Frontal cortex (tissue), 3 donors: ENCODE measurements at regions not wholly inside any gene's neighbourhood (a gene's known extent, or its start where the extent isn't known, plus 50 kb on each side); places are given as distances from the start of the nearest gene placed in this dataset.

Source experiments
- DNase-seq, 2 donors: peaks; one replicate each; pipeline ENCODE4 v3.0.0; 2012; ENCODE audit warnings: low spot score in 2 of 2
- FAIRE-seq: peaks from 2 replicates; lab custom pipeline; 2012; peaks lifted over from hg19 to GRCh38; lab: Jason Lieb, UNC
- donor health status: control.
- donor health status: control.
- donor health status: control.

DNA sequence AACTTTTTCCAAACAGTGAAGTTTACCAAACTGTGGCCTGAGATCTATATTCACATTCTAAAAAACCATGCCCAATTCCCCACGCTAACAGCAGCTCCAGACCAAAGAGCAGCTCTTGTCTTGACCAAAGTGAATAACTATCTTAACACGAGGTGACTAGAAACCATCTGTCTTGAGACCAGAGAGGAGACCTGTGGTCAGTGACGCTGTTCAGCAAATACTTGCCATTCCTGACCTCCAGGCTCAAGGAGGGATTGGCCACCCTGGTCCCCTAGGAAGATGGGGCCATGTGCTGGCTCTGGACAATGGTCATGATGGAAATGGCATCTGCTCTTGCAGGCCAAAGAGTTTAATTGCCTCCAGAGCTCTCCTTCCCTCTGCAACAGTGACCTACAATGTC is 104.4 kb upstream of the CD93 start:
- DNase-seq (no peak), FAIRE-seq (no peak)

DNA sequence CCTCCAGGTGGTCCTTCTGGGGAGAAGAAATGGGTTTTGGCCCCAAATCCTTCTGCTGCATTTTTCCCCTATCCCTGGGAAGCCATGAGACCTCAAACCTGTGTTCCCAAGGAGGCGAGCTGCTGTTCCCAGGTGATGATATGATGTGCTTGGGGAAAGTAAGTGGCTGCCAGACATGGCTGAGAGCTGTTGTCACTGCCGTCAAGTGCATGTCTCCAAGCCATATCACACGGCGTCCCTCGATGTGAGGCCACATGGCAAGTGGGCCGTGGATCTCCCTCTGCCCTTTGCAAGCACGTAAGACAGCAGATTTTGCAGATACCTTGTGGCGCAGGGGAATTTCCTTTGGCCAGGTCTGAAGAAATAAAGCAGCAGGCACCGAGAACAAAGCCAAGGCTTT is 103.7 kb upstream of the CD93 start:
- DNase-seq (no peak), FAIRE-seq (no peak)

DNA sequence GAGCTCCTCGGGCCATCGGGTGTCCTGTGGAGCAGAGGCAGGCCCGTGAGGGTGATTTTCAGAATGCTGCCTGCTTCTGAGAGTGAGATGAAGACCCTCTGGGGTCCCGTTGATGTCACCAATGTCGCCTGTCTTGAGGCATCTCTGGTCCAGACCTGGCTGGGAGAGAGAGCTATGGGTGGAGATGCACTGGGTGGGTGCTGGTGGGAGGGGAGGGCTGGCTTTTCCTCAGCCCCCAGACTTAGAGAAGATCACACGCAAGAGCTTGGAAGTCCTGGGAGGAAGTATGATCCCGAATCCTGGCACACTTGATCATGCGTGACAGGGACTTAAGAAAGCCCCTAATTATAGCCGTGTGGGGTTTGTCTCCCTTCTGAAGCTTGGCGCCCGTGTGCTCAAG is 103.2 kb upstream of the CD93 start:
- no peak for DNase-seq
- FAIRE-seq: no peak

DNA sequence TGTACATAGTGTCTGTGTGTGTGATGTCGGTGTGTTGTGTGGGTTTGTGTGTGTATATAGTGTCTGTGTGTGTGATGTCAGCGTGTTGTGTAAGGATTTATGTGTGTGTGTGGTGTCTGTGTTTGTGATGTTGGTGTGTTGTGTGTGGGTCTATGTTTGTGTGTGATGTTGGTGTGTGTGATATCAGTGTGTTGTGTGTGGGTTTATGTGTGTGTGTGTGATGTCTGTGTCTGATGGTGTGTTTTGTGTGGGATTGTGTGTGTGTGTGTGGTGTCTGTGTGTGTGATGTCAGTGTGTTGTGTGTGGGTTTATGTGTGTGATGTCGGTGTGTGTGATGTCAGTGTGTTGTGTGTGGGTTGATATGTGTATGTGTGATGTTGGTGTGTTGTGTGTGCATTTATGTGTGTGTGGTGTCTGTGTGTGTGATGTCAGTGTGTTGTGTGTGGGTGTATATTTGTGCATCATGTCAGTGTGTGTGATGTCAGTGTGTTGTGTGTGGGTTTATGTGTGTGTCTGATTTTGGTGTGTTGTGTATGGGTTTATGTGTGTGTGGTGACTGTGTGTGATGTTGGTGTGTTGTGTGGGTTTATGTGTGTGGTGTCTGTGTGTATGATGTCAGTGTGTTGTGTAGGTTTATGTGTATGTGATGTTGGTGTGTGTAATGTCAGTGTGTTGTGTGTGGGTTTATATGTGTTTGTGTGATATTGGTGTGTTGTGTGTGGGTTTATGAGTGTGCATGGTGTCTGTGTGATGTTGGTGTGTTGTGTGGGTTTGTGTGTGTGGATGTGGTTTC is 102.4 kb upstream of the CD93 start:
- no peak for FAIRE-seq
- DNase-seq: no peak

DNA sequence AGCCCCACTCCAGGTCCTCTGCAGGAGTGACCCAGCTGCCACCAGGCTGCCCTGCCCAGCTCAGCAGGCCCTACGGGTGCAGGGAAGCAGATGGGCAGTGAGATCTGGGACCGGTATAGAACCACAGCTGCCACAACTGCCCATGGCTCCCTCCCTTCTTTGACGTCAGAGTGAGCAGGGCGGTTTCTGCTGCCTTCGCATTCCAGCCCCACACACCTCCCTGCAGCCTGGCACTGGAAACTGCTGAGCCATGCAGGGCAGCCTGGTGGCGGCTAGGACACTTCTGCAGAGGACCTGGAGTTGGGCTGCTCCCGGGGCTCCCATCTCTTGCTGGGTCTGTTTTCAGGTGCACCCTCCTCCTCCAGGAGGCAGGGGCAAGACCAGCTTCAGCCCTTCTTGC is 101.6 kb upstream of the CD93 start:
- DNase-seq (no peak), FAIRE-seq (no peak)

DNA sequence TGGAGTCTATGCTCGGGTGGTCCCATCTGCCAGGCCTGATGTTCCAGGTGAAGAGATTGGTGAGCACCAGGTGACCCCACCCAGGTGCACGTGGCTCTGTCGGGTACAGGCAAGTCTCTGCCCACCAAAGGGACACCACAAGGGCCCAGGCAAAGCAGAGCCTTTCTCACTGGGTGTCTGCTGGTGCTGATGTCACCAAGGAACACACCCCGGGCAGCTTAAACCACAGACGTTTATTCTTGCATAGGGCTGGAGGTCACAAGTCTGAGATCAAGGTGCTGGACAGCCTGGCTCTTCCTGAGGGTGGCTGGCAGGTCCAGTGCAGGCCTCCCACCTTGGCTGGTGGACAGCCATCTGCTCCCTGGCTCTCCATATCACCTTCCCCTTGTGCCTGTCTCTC is 100.7 kb upstream of the CD93 start:
- DNase-seq (no peak), FAIRE-seq (no peak)

DNA sequence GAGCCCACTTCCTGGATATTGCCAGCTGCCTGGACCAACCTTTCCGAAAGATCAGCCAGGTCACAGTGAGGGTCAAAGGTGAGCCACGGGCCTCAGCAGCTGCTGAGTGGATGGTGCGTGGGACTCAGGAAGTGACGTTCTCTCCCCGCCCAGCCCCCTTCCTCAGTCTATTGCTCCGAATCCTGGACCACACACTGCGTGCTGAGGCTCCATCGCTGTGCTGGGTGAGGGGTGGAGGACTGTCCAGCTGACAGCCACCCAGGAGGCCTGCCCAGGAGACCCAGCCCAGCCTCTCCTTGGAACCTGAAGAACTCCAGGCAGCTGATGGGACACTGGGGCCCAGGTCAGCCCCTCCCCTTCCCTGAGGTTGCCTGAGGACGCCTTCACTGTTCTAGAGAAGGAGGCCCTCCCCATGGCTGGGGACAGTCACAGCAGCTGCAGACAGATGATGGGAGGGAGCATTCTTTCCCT is 94.4 kb upstream of the CD93 start:
- FAIRE-seq (no peak), DNase-seq (no peak)

DNA sequence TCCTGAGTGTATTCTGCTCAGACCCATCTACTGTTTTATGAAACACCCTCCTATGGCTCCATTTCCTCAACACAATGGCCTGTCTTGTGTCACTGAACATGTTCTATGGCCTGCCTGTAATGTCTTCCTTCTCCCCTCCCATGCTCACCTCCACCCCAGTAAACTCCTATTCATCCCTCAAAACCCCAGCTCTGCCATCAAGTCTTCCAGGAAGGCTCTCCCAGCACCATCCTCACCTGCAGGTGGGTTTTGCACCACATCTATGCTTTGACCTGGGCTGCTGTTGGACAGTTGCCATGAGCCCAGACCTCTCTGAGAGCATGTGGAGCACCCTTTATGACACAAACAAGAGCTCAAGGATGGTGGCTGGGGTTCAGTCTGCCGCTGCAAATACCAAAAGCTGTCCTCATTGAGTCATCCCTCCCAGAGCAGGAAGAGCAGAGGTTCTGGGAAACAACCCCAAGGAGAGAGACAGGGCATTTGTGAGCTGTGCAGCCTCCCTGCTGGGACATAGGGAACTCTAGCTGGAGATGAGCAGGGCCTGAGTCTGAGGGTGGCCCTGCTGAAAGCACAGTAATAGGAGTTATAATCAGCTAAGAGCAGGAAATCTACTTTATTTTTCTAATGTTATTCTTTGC is 93.8 kb upstream of the CD93 start:
- FAIRE-seq (no peak), DNase-seq (no peak)

DNA sequence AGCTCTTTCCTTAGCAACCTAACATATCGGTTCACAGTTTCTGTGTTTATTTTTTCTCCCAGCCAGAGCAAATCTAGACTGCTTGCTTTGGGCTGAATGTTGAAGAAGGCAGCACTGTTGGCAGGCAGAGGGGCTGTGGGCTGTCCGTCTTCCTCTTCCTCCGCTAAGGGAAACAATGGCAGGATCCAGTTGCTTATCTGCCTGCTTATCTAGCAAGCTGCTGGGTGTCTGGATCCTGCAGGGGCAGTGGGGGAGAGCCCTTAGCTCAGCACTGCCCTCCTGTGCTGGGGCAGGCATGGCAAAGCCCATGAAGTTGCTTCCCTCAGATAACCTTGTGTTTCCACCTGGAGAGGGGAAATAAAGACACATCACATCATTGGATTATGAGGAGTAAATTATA is 92.7 kb upstream of the CD93 start:
- FAIRE-seq (no peak), DNase-seq (no peak)

DNA sequence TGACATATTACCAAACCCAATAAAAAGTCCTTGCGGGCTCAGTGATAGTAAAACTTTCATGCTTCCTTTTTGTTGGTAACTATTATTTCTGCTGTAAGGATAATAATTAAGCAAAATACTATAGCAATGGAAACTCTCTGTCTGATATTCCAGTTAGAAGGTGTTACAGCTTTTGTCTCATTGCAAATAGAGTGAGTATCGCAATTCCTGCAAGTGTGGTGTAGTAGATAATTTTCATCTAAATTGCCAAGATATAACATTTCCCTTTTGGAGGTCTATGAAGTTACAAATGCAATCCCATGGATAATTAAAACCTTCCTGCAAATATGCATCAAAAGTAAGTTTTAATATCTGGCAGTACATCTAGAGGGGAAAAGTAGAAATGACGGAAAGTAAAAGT is 88.7 kb upstream of the CD93 start:
- DNase-seq (no peak), FAIRE-seq (no peak)

DNA sequence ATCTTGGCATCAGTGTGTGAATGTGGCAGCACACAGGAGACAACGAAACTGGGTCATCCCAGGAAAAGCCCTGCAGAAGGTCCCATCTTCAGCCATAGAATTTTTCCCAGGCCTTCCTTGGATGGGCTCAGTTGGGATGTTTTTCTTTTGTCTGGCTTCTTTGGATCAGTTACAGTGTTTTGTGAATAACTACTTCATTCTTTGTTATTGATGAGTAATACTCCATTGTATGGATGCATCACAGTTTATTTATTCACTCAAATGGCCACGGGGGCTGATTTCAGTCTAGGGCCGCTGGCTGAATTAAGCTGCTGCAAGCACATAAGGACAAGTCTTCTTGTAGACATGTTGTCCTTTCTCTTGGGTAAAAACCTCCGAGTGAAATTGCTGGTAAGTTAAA is 81.3 kb upstream of the CD93 start:
- DNase-seq (no peak), FAIRE-seq (no peak)

DNA sequence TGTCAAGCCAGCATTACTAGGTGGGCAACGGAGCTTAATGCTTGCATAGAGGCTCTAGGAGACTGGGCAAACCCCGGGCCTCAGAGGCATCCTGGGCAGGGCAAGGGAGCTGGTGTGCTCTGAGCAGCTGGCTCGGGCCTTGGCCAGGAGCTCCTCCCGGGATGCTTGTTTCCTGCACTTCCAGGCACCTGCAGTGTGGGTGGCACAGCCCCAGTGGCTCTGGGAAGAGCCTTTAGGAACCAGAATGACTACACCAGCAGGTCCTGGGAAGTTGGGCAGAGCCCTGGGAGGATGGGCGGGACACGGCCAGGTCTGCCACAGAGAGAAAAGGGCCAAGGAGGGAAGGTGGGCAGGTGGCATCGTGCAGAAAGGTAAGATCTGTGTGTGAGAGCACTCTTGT is 80.4 kb upstream of the CD93 start:
- no peak for FAIRE-seq
- no peak for DNase-seq

DNA sequence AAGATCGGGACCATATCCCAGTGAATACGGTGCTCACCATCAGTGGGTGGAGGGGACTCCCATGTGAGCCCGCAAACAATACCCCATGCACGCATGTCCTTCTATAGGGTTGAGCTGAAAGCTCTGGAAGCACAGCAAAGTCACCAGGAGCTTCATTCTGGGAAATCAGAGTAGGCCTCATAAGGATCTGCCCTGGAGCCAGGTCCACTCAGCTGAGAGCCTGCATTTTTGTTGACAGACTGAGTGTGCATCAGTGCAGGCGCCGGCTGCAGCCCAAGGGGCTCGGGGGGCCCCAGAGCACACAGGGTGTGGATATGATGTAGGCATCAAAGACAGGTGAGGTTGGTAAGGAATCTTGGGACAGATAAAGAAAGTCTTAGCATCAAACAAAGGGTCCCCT is 79.8 kb upstream of the CD93 start:
- FAIRE-seq (no peak), DNase-seq (no peak)

DNA sequence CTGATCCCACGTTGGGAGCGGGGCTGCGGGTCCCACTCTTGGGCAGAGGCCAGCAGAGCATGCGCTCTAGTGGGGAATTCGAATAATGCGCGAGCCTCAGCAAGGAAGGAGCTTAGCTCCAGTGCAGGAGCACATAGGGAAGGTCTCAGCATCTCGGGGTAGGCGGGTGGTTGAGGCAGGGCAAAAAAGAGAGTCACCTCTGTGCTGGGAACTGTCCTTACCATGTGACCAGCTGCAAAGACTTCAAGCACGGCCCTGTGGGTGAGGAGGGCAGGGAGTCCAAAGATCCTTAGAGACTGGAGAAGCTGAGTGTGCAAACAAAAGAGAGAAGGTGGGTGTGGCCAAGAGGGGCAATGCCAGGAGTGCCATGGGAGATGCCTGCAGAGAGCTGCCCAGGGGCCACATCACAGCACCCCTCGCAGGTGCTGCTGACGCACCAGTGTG is 79.2 kb upstream of the CD93 start:
- DNase-seq (no peak), FAIRE-seq (no peak)

DNA sequence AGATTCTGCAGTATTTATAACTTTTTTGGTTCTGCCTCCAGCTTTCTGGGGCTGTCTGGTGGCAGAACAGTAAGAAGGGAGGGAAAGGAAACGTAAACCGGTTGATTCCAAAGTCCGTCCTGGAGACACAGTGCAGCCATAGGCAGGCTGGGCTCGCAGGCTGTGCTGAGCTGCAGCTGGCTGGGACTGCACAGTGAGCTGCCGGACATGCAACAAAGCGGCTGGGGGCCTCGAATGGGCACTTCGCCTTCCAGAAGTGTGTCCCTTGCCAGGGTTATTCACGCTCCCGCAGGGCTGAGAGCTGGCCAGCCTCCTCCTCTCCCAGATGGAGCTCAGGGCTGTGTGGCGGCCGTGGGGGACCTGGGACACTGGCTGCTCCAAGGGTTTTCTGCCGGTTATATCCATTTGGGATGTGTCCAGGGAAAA is 78.1 kb upstream of the CD93 start:
- FAIRE-seq (no peak), DNase-seq (no peak)

DNA sequence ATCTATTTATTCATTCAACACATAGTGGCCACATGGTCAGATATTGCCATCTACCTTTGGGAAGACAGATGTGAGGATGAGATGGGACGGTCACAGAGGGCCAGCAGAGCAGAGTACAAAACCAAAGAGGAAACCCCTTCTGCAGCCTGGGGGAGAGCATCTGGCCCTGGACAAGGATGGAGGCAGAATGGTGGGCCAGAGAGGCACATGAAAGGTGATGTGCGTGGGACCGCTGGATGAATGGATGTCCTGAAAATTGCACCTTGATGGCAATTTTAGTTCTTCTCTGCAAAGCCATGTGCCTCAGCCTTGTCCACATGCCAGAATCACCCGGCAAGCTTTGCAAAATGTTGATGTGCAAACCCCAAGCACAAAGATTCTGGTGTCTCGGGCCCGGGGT is 77.4 kb upstream of the CD93 start:
- no peak for DNase-seq
- FAIRE-seq: no peak

DNA sequence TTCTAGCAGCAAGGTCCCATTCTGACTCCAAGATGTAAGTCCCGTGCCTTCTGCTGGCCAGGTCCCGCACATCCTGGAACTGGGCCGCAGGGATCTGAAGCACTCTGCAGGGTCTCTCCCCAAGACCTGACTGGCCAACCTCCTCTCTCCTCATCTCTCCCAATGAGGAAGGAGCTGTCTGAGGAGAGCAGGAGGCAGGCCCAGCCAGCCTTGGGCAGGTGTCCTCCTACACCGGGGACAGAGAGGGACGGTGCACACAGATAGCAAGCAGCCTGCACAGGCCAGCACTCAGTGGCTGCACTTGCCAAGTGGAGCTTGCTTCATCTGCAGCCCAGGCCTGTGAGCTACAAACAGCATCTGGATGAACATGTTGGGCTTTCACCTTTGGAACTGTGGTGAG is 76.8 kb upstream of the CD93 start:
- no peak for FAIRE-seq
- no peak for DNase-seq

DNA sequence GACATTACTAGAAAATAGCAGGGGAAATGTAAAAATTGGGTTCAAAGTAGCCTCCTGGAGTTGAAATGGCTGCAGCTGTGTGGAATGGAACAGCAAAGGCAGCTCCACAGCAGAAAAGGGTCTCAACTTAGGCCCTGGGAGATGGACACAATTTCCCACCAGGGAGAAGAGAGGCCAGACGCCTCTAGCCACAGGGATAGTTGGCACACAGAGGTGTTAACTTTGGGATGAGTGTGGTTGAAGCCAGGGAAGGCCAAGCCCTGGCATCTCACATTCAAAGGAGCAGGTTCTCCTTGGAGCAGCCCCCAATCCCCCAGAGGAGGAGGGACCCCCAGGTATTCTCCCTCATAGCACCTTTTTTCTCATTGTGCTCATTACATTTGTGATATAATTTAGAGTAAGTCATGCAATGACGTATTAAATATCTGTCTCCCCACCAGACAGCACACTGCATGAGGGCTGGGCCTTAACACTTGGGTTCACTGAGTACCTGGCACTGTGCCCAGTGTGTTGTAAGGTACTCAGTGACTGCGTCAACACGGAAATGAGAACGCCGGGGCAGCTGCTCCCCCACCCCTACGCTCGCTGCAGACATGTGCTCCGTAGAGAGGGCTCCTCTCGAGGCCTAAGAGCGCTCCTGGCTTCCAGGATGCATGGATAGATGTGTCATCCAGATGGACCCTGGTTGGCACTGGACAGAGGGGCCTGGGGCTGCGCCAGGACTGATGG is 76.0 kb upstream of the CD93 start:
- no peak for FAIRE-seq
- no peak for DNase-seq

DNA sequence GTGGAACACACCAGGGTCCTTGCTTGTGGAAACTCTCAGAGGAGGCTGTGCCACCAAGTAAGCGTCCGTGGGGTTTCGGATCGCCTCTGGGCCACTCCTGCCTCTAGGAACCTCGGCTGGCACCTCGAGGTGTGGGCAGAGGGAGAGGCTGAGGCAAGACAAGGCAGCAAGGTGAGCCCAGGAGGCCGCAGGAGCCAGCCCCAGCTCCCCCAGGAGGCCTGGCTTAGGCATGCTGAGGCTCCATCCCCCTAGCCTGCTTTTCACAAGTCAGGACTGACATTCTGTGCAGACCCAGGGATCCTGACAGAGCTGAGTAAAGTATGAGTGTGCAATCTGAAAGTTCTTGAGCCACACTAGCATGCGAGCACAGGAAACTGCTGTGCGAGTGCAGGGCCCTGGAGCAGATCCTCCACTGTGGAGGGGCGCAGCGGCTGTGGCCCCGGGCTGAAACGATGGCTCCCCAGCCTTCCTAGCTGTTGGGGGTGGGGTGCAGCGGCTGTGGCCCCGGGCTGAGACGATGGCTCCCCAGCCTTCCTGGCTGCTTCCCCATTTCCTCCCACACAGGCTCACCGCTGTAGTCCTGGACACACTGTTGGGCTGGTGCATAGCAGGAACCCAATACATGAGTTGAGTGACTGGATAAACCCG is 75.2 kb upstream of the CD93 start:
- FAIRE-seq: no peak
- DNase-seq: no peak

DNA sequence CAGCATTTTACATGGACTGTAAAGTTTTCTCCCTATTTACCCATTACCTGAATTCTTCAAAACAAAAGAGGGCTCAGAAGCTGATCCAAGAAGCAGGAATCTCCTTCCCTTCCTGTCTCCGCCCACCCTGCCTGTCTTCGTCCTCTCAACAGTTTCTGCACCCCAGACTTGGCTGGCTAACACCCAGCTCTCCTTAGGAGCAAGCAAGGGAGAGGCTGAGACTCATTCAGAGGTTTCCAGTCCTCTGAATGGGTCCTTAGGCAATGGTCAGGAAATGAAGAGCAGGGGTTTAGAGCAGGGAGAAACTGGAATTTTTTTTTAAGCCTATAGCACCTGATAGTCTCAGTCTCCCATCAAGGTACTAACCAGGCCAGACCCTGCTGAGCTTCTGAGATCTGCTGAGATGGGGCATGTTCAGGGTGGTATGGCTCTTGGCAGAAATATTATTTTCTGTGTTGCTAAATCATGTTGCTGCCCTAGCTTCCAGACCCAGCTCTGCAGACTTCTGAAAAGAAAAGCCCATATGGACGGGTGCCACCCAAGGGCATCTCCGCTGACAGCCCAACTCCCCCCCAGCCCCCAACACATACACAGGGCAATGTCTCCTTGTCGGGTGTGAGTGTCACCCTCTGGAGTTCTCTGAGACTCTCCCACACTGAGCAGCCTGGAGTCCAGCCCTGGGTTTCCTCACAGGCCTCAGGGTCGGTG is 74.6 kb upstream of the CD93 start:
- DNase-seq (no peak), FAIRE-seq (no peak)
